Lower leg skin (tissue), 3 donors: ENCODE measurements at regions not wholly inside any gene's neighbourhood (a gene's known extent, or its start where the extent isn't known, plus 50 kb on each side); places are given as distances from the start of the nearest gene placed in this dataset.

Experiments
- POLR2A ChIP-seq, 2 donors: fragments of 450-650 bp; IDR thresholded peaks; one replicate each; pipeline ENCODE4 v1.6.1; 2016 to 2017; ENCODE audit warnings: antibody characterized with exemption in 2 of 2, mild to moderate bottlenecking in 1 of 2, moderate library complexity in 1 of 2
- TF ChIP-seq, protein P1 (sequence below), 3 donors: fragments of 450-650 bp; IDR thresholded peaks; one replicate each; pipeline ENCODE4 v1.5.1; 2016; ENCODE audit warnings: antibody characterized with exemption in 3 of 3, mild to moderate bottlenecking in 3 of 3, moderate library complexity in 2 of 3

DNA sequence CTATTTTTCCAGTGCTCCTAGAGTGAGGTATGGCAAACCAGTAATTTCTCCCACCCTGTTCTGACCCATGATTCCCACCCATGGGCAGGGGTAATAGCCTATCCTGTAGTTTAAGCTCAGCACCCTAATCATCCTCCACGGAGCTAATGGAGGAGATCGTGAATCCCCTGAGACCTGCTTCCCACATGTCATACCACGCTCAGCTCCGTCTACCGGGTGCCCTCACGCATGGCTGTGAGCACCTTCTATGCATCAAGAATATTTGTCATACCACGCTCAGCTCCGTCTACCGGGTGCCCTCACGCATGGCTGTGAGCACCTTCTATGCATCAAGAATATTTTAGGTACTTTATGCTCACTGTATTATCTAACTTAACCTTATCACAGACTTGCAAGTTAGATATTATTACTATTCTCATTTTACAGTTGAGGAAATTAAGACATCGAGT, 104.7 kb upstream of the PFN2 start:
- TF ChIP-seq, protein P1, sequence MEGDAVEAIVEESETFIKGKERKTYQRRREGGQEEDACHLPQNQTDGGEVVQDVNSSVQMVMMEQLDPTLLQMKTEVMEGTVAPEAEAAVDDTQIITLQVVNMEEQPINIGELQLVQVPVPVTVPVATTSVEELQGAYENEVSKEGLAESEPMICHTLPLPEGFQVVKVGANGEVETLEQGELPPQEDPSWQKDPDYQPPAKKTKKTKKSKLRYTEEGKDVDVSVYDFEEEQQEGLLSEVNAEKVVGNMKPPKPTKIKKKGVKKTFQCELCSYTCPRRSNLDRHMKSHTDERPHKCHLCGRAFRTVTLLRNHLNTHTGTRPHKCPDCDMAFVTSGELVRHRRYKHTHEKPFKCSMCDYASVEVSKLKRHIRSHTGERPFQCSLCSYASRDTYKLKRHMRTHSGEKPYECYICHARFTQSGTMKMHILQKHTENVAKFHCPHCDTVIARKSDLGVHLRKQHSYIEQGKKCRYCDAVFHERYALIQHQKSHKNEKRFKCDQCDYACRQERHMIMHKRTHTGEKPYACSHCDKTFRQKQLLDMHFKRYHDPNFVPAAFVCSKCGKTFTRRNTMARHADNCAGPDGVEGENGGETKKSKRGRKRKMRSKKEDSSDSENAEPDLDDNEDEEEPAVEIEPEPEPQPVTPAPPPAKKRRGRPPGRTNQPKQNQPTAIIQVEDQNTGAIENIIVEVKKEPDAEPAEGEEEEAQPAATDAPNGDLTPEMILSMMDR (IDR thresholded peaks at IDR 0.05), result no peak
- no peak for TF ChIP-seq POLR2A (IDR thresholded peaks at IDR 0.05)
